K562 (cell line): ENCODE measurements at regions not wholly inside any gene's neighbourhood (a gene's known extent, or its start where the extent isn't known, plus 50 kb on each side); places are given as distances from the start of the nearest gene placed in this dataset.

ENCODE experiments used
- NCOA4 ChIP-seq: fragments of 450-650 bp; IDR thresholded peaks from 2 replicates; pipeline ENCODE4 v1.6.1; 2018; ENCODE audit warnings: mild to moderate bottlenecking; ENCODE audit not compliant: partially characterized antibody
- NR2F6 ChIP-seq: fragments of 450-650 bp; formaldehyde crosslinking; IDR thresholded peaks from 2 replicates; pipeline ENCODE4 v1.4.0; 2020; ENCODE audit warnings: mild to moderate bottlenecking
- RBM39 ChIP-seq: fragments of 200-400 bp; formaldehyde crosslinking; optimal IDR thresholded peaks from 2 replicates; pipeline ENCODE3; 2018; ENCODE audit warnings: low read depth, low read length
- XRCC5 ChIP-seq: fragments of 200-400 bp; formaldehyde crosslinking; IDR thresholded peaks from 2 replicates; pipeline ENCODE4 v1.6.1; 2017; ENCODE audit warnings: low read depth, mild to moderate bottlenecking, low read length
- ZNF184 ChIP-seq: sonication (generic); formaldehyde crosslinking; IDR thresholded peaks from 2 replicates; pipeline ENCODE4 v1.5.0; 2020; ENCODE audit warnings: missing genetic modification reagents
- ZNF316 ChIP-seq: fragments of 450-650 bp; IDR thresholded peaks from 2 replicates; pipeline ENCODE4 v1.6.1; 2016
- ZNF76 ChIP-seq: fragments of 250-450 bp; sonication (Bioruptor Pico); IDR thresholded peaks from 2 replicates; pipeline ENCODE4 v1.4.0; 2020; ENCODE audit warnings: mild to moderate bottlenecking, moderate library complexity, borderline replicate concordance
- TF ChIP-seq, protein P1 (sequence below): sonication (generic); formaldehyde crosslinking; IDR thresholded peaks from 2 replicates; pipeline ENCODE4 v1.8.0; 2022; ENCODE audit warnings: mild to moderate bottlenecking, missing genetic modification reagents
- TF ChIP-seq, protein P2 (sequence below): IDR thresholded peaks from 3 replicates; pipeline ENCODE4 v1.6.1; 2011; ENCODE audit warnings: borderline replicate concordance, mild to moderate bottlenecking, moderate library complexity; ENCODE audit not compliant: insufficient read length; ENCODE audit errors: extremely low read depth
- TF ChIP-seq, protein P3 (sequence below): IDR thresholded peaks from 3 replicates; pipeline ENCODE4 v1.6.1; 2011; ENCODE audit warnings: borderline replicate concordance, mild to moderate bottlenecking; ENCODE audit not compliant: insufficient read length, insufficient read depth

DNA sequence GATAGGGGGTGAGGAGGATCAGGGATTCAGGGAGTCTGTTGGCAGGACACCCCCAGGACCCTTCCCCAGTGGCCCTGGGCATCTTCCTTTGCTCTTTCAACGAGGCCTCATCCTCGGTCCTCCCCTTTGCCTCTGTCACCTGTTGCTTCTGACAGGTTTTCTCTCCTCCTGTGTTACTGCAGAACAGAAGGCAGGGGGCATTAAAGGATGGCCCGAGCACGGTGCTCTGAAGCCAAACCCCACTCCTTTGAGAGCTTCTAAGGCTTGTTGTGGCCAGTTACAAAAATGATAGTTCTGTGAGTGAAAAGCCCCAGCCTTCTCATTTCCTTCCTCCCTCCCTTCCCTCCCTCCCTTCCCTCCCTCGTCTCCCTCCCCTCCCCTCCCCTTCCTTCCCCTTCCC is 82.5 kb downstream of the THNSL2 start (continued):
- TF ChIP-seq, protein P1, sequence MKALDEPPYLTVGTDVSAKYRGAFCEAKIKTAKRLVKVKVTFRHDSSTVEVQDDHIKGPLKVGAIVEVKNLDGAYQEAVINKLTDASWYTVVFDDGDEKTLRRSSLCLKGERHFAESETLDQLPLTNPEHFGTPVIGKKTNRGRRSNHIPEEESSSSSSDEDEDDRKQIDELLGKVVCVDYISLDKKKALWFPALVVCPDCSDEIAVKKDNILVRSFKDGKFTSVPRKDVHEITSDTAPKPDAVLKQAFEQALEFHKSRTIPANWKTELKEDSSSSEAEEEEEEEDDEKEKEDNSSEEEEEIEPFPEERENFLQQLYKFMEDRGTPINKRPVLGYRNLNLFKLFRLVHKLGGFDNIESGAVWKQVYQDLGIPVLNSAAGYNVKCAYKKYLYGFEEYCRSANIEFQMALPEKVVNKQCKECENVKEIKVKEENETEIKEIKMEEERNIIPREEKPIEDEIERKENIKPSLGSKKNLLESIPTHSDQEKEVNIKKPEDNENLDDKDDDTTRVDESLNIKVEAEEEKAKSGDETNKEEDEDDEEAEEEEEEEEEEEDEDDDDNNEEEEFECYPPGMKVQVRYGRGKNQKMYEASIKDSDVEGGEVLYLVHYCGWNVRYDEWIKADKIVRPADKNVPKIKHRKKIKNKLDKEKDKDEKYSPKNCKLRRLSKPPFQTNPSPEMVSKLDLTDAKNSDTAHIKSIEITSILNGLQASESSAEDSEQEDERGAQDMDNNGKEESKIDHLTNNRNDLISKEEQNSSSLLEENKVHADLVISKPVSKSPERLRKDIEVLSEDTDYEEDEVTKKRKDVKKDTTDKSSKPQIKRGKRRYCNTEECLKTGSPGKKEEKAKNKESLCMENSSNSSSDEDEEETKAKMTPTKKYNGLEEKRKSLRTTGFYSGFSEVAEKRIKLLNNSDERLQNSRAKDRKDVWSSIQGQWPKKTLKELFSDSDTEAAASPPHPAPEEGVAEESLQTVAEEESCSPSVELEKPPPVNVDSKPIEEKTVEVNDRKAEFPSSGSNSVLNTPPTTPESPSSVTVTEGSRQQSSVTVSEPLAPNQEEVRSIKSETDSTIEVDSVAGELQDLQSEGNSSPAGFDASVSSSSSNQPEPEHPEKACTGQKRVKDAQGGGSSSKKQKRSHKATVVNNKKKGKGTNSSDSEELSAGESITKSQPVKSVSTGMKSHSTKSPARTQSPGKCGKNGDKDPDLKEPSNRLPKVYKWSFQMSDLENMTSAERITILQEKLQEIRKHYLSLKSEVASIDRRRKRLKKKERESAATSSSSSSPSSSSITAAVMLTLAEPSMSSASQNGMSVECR, result no peak
- TF ChIP-seq, protein P2, sequence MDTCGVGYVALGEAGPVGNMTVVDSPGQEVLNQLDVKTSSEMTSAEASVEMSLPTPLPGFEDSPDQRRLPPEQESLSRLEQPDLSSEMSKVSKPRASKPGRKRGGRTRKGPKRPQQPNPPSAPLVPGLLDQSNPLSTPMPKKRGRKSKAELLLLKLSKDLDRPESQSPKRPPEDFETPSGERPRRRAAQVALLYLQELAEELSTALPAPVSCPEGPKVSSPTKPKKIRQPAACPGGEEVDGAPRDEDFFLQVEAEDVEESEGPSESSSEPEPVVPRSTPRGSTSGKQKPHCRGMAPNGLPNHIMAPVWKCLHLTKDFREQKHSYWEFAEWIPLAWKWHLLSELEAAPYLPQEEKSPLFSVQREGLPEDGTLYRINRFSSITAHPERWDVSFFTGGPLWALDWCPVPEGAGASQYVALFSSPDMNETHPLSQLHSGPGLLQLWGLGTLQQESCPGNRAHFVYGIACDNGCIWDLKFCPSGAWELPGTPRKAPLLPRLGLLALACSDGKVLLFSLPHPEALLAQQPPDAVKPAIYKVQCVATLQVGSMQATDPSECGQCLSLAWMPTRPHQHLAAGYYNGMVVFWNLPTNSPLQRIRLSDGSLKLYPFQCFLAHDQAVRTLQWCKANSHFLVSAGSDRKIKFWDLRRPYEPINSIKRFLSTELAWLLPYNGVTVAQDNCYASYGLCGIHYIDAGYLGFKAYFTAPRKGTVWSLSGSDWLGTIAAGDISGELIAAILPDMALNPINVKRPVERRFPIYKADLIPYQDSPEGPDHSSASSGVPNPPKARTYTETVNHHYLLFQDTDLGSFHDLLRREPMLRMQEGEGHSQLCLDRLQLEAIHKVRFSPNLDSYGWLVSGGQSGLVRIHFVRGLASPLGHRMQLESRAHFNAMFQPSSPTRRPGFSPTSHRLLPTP, result no peak
- no peak for TF ChIP-seq ZNF316
- no peak for TF ChIP-seq RBM39
- TF ChIP-seq NCOA4, result no peak
- TF ChIP-seq ZNF184, result no peak
- no peak for TF ChIP-seq XRCC5
- no peak for TF ChIP-seq ZNF76 (CRISPR knock-in tag)
- TF ChIP-seq, protein P3, sequence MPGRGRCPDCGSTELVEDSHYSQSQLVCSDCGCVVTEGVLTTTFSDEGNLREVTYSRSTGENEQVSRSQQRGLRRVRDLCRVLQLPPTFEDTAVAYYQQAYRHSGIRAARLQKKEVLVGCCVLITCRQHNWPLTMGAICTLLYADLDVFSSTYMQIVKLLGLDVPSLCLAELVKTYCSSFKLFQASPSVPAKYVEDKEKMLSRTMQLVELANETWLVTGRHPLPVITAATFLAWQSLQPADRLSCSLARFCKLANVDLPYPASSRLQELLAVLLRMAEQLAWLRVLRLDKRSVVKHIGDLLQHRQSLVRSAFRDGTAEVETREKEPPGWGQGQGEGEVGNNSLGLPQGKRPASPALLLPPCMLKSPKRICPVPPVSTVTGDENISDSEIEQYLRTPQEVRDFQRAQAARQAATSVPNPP, result no peak
- TF ChIP-seq NR2F6, result no peak
